COLO668 (cell line): ENCODE measurements at regions not wholly inside any gene's neighbourhood (a gene's known extent, or its start where the extent isn't known, plus 50 kb on each side); places are given as distances from the start of the nearest gene placed in this dataset.
"Not testable (repeated sequence)": the region's sequence is repeated elsewhere in the genome, so short reads cannot be mapped to it uniquely, and the experiment has no call there.

Source experiments
- DNase-seq: peaks from one replicate; lab custom pipeline; 2025; ENCODE audit not compliant: unreplicated experiment; lab: John Stamatoyannopoulos, UW

DNA sequence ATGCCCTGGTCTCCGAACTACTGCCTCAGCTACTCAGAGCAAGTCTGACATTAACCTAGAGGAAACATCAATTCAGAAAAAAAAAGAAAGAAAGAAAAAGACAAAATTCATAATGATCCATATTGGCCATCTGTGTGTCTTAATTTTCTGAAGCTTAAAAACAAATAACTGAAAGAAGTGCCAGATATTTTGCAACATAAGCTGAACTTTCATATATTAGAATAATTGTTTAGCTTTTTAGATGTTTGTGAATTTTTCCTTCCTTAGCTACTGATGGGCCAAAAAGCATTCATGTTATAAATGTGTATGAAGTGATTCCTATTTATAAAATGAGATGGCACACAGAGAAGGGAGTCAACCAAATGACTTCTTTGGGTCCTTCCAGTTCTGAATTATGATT, 555.0 kb upstream of the CHAC2 start:
- DNase-seq: no peak

DNA sequence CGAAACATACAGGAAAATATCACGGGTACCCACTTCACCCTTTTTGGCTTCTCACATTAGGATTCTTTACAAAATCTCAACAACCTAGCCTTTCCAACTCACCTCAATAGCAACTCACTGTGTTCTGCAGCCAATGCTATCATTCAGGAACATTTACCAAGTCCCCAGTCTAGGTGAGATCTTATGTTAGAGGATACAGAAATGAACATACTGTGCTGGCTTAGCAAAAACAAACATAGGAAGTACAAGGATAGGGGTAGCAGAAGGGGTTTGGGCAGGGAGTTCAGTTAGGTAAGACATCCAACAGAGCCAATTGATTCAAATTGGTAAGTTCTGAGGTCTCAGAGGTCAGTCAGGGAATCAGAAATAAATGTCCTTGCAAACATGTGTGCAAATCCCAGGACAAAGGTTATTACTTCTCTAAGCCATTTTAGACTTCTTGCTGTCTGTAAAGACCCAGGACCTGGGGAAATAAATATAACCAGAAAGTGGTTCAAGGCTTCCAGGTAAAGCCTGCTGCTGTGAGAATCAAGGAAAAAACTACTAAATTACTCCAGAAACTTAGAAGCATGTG, 556.3 kb upstream of the CHAC2 start:
- DNase-seq: no peak

DNA sequence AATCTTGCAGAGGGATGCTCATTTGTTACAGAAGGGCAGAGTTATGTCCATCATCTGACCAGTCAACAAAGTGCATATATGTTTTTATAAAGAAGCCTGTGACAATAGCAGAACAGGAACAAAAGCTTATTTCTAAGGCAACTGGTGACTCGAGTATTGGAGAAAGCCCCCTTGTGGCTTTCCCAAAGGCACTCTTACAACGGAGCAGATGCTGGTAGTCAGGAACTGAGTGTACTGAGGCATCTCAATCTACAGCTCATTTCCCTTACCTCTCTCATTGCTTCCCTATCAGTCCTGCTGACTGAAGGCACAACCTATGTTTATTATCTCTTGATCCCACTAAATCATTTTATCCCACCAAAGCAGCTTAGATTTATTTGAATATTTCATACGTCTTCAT, 557.1 kb upstream of the CHAC2 start:
- no peak for DNase-seq

- no peak for DNase-seq
Measured at GRCh38 chr2:53209679-53210458, 557.7 kb upstream of the CHAC2 start.

DNA sequence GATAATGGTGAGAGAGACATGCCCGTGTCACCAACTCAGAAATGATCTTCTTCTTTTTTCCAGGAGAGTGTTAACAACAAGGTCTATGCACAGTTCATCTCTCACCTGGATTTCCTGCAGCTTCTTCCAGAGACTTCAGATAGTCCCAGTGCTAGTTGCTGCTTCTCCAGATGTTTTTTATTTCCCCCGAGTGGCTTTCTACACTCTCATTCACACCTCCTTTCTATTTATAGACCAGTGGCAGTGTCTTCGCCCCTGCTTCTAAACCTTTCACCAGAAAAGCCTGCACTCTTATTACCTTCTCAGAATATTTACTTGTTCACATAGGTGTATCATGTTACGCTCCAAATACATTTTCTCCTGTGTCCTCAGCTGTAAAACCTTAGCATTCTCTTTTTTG, 558.8 kb upstream of the CHAC2 start:
- no peak for DNase-seq

- DNase-seq: not testable (repeated sequence)
Measured at GRCh38 chr2:53206226-53206625, 561.4 kb upstream of the CHAC2 start.

DNA sequence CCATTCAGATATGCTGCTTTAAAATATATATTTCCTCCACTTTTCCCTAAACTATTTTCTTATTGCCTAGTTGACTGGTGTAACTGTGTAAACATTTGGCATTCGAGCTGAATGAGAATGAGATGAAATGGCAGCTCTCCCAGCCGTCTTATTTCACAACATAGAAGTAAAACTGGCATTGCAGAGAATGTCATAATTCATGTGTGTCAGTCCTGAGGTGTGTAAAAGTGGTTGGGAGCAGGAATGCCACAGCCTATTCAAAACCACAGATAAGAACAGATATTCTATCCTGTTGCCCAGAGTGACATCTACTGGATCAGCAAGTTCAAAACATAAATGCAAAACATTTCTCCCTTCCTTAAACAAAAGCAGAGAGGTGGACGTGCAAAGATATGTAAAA, 565.5 kb upstream of the CHAC2 start:
- no peak for DNase-seq

DNA sequence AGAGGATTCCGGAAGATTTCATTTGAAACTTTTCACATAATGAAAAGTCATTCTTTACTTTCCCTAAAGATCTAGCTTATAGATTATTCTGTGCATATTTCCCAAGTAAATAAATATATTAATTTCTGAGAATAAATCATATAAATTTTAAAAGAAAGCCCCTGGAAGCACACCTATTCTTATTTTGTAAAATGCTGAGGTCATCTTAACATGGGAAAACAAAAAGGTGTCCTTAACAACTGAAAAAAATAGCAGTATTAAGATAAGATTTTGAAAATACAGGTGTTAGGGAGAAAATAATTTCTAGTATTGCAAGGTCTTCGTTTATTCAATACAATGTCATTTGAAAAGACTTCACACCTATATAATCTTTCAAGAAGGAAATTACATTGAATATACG, 567.5 kb upstream of the CHAC2 start:
- no peak for DNase-seq

GRCh38 chr2:53188851-53189510, 578.6 kb upstream of the CHAC2 start:
- no peak for DNase-seq

DNA sequence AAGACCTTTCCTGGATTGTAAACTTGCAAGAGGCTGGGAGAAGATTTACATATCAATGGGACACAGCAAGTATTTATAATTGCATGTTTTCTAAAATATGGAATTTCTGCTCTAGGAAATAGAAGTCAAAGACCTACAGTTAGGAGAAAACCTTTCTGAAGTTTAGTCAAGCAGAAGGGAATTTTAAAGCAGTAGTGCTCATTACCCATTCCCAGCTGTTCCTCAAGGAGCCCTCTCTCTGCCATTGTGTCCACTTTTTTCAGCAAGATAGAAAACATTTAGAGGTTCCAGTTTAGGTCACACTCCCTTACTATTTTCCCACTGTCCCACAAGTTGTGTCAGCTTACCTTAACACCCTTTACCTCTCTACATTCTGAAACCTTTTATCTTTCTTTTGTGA, 584.0 kb upstream of the CHAC2 start:
- no peak for DNase-seq

GRCh38 chr2:53182601-53183000, 585.0 kb upstream of the CHAC2 start:
- no peak for DNase-seq

DNA sequence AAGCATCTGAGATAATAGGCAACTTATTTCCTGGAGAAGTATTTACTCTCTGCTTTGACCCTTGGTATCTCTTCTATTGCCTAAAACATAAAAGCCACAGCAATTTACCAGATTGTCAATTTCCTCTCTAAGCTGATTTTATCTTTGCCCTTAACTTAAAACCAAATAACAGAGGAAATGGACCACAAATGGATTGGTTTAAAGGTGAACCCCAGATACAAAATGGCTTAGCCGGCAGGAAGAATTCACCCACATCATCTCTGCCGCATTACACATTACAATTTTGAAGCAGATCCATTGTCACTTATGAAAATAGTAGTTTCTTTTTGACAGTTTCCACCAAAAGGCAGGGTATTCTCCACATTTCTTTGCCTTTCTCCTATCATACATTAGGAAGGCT, 585.8 kb upstream of the CHAC2 start:
- DNase-seq: no peak

DNA sequence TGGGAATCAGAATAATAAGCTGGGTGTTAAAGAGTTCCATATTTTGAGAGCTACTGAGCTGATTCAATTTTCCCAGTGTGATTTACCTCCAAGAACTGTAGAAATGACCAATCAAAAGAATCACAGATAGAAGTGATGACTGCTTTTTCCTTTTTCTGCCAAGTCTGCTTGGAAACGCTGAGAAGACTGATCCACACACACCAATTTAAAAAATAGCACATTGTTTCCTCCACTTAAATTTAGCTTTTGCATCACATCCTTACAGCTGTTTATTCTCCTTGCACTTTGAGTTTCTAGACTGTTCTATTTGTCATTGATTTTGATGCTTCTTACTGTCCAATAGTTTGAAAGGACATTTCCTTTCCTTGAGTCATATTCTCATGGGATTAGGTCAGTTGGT, 590.3 kb upstream of the CHAC2 start:
- no peak for DNase-seq

- no peak for DNase-seq
Measured at GRCh38 chr2:53174539-53174938, 593.1 kb upstream of the CHAC2 start.

GRCh38 chr2:53173698-53174455, 593.7 kb upstream of the CHAC2 start:
- no peak for DNase-seq

DNA sequence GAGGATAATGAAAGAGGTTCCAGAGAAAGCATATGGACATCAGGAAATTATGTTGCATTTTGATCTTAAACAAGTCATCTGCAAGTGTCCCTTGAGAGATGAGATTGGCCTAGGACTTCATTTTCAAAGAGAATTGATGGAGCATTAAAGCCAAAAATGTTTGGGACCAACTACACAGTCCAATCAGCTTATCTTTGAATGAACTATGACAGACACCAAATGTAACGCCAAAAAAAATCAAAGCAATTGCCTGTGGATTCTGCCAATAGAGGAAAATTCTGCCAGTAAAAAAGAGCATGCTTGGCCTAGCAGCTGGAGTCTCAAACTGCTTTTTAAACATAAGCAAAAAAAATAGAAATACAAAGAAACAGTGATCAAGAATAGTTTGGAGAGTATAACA, 594.5 kb upstream of the CHAC2 start:
- DNase-seq: no peak

DNA sequence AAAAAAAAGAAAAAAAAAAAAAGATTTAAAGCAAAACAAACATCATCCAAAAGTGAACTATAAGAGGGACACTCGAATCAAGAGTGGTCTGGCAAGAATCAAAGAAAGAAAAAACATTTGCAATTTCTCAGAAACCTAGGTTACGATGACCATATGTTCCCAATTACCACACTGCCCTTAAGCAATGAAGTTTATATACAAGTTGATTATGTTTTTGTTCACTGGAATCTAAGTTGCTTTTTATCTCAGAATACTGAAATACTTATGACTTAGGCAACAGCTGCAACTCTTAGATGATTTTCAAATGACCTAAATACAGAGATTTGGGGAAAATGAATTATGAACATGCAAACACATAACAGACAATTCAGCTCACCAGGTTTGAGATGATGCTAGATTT, 597.1 kb upstream of the CHAC2 start:
- DNase-seq: no peak

DNA sequence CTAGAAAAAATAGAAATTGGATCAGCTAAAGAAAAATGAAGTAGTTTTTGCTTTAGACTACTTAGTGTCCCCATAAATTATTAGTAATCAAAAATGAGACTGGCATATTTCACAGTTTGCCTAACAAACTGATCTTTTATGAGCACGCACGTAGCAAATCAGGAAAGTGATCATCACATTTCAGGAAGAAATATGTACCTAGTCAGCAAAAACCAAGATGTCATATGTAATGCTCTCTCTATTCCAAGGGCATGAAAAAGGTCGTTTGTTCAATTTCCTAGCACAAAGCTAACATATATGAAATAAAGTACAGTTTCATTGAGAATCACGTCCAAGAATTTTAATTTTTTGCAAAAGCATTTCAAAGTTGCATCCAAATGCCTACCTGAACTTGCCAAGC, 600.4 kb upstream of the CHAC2 start:
- DNase-seq: no peak

- no peak for DNase-seq
Measured at GRCh38 chr2:53150146-53150545, 617.5 kb upstream of the CHAC2 start.

DNA sequence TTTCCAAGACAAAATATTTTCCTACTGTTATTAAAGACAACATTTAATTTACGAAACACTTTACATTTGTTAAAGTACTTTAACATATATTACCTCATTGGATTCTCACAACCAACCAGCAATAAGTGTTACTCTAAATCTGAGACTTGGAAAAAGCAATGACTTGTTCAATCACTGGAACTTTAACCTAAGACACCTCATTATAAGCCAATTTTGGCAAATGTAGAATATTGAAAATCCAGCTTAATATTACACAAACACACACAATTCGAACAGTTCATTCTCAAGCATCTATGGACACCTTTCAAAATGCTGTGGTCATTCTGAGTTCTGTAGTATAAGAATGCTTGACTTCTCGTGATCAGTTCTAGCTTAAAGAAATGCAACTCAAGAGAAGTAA, 619.4 kb upstream of the CHAC2 start:
- DNase-seq: no peak

- DNase-seq: no peak
Measured at GRCh38 chr2:53131416-53131815, 636.2 kb upstream of the CHAC2 start.

GRCh38 chr2:53130441-53130943, 637.1 kb upstream of the CHAC2 start:
- no peak for DNase-seq
